ENCODE measurements at regions not wholly inside any gene's neighbourhood (a gene's known extent, or its start where the extent isn't known, plus 50 kb on each side); places are given as distances from the start of the nearest gene placed in this dataset.

GRCh38 chr12:126040307-126040706, 975.1 kb downstream of the AACS start:
- DNase-seq (ENCODE audit: low spot score) (no peak), ATAC-seq (no peak)
- Histone ChIP-seq H4K20me1 (replicated peaks; ENCODE audit: insufficient read depth) (no peaks in the 10 kb centered on the region), H3K79me2 (replicated peaks; ENCODE audit: insufficient read depth) (no peaks in the 10 kb centered on the region), H3K4me2 (no peak overlapping the region), H3K4me1 (ENCODE audit: insufficient read depth) (no peaks in the 10 kb centered on the region), H3K4me3 (no peak overlapping the region), H3K27me3 (ENCODE audit: insufficient read depth) (no peaks in the 10 kb centered on the region), H3F3A (replicated peaks; ENCODE audit: low read depth) (no peaks in the 10 kb centered on the region), H3K36me3 (ENCODE audit: insufficient read depth) (no peaks in the 10 kb centered on the region), H3K27ac (ENCODE audit: low read depth) (no peak overlapping the region), H2AFZ (no peak overlapping the region), H3K9me2 (ENCODE audit: insufficient read depth) (no peaks in the 10 kb centered on the region)
- H3K9me3 Mint-ChIP-seq, result peaks cover 94% of the 10 kb centered on the region
- no peak overlapping the region for H3K27ac Mint-ChIP-seq
- H3K4me1 Mint-ChIP-seq, result no peaks in the 10 kb centered on the region
- no peaks in the 10 kb centered on the region for H3K27me3 Mint-ChIP-seq (ENCODE audit: insufficient read depth, low read depth, poor library complexity)
- H3K4me3 Mint-ChIP-seq, result no peak overlapping the region
- H3K36me3 Mint-ChIP-seq (ENCODE audit: low read depth), result peaks cover 32% of the 10 kb centered on the region; the same call in 2 of the 3 replicates
- TF ChIP-seq EZH2 (IDR thresholded peaks at IDR 0.05; ENCODE audit: low read depth, unreplicated experiment) (no peak), ETS1 (IDR thresholded peaks at IDR 0.05) (no peak), ZNF462 (CRISPR knock-in tag; IDR thresholded peaks at IDR 0.05) (no peak), POLR2AphosphoS5 (IDR thresholded peaks at IDR 0.05; ENCODE audit: low read depth) (no peak), STAT1 (IDR thresholded peaks at IDR 0.05; ENCODE audit: unreplicated experiment) (no peak), ZNF331 (CRISPR knock-in tag; IDR thresholded peaks at IDR 0.05; ENCODE audit: low read depth) (no peak), ZNF114 (CRISPR knock-in tag; IDR thresholded peaks at IDR 0.05) (no peak), CREB1 (CRISPR knock-in tag; IDR thresholded peaks at IDR 0.05; ENCODE audit: low read depth) (no peak), EZH2phosphoT487 (IDR thresholded peaks at IDR 0.05; ENCODE audit: unreplicated experiment) (no peak), JUNB (IDR thresholded peaks at IDR 0.05; ENCODE audit: unreplicated experiment) (no peak), NANOG (IDR thresholded peaks at IDR 0.05; ENCODE audit: borderline replicate concordance) (no peak)
- TF ChIP-seq, protein P1, sequence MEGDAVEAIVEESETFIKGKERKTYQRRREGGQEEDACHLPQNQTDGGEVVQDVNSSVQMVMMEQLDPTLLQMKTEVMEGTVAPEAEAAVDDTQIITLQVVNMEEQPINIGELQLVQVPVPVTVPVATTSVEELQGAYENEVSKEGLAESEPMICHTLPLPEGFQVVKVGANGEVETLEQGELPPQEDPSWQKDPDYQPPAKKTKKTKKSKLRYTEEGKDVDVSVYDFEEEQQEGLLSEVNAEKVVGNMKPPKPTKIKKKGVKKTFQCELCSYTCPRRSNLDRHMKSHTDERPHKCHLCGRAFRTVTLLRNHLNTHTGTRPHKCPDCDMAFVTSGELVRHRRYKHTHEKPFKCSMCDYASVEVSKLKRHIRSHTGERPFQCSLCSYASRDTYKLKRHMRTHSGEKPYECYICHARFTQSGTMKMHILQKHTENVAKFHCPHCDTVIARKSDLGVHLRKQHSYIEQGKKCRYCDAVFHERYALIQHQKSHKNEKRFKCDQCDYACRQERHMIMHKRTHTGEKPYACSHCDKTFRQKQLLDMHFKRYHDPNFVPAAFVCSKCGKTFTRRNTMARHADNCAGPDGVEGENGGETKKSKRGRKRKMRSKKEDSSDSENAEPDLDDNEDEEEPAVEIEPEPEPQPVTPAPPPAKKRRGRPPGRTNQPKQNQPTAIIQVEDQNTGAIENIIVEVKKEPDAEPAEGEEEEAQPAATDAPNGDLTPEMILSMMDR (conservative IDR thresholded peaks at IDR 0.05; ENCODE audit: low read depth in 2 of 2), result no peak
- TF ChIP-seq, protein P2, sequence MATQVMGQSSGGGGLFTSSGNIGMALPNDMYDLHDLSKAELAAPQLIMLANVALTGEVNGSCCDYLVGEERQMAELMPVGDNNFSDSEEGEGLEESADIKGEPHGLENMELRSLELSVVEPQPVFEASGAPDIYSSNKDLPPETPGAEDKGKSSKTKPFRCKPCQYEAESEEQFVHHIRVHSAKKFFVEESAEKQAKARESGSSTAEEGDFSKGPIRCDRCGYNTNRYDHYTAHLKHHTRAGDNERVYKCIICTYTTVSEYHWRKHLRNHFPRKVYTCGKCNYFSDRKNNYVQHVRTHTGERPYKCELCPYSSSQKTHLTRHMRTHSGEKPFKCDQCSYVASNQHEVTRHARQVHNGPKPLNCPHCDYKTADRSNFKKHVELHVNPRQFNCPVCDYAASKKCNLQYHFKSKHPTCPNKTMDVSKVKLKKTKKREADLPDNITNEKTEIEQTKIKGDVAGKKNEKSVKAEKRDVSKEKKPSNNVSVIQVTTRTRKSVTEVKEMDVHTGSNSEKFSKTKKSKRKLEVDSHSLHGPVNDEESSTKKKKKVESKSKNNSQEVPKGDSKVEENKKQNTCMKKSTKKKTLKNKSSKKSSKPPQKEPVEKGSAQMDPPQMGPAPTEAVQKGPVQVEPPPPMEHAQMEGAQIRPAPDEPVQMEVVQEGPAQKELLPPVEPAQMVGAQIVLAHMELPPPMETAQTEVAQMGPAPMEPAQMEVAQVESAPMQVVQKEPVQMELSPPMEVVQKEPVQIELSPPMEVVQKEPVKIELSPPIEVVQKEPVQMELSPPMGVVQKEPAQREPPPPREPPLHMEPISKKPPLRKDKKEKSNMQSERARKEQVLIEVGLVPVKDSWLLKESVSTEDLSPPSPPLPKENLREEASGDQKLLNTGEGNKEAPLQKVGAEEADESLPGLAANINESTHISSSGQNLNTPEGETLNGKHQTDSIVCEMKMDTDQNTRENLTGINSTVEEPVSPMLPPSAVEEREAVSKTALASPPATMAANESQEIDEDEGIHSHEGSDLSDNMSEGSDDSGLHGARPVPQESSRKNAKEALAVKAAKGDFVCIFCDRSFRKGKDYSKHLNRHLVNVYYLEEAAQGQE (IDR thresholded peaks at IDR 0.05; ENCODE audit: unreplicated experiment), result no peak
